DMS 273 (cell line): ENCODE measurements at regions not wholly inside any gene's neighbourhood (a gene's known extent, or its start where the extent isn't known, plus 50 kb on each side); places are given as distances from the start of the nearest gene placed in this dataset.
"Not testable (repeated sequence)": the region's sequence is repeated elsewhere in the genome, so short reads cannot be mapped to it uniquely, and the experiment has no call there.

Experiments used
- DNase-seq: peaks from one replicate; lab custom pipeline; 2025; ENCODE audit not compliant: unreplicated experiment; lab: John Stamatoyannopoulos, UW

- DNase-seq, result not testable (repeated sequence)
Observed at GRCh38 chr1:146654763-146655162, 283.4 kb upstream of the NBPF12 start.

- DNase-seq, result not testable (repeated sequence)
Observed at GRCh38 chr1:146645978-146646604, 292.0 kb upstream of the NBPF12 start.

- DNase-seq, result not testable (repeated sequence)
Observed at GRCh38 chr1:146641534-146641933, 296.6 kb upstream of the NBPF12 start.

GRCh38 chr1:146640671-146641070, 297.5 kb upstream of the NBPF12 start:
- not testable (repeated sequence) for DNase-seq

GRCh38 chr1:146630302-146630701, 307.8 kb upstream of the NBPF12 start:
- not testable (repeated sequence) for DNase-seq

- not testable (repeated sequence) for DNase-seq
Observed at GRCh38 chr1:146618582-146618981, 319.5 kb upstream of the NBPF12 start.

GRCh38 chr1:146604681-146605080, 333.4 kb upstream of the NBPF12 start:
- not testable (repeated sequence) for DNase-seq

GRCh38 chr1:146600720-146601307, 337.3 kb upstream of the NBPF12 start:
- DNase-seq, result not testable (repeated sequence)

- not testable (repeated sequence) for DNase-seq
Observed at GRCh38 chr1:146599906-146600305, 338.2 kb upstream of the NBPF12 start.

- not testable (repeated sequence) for DNase-seq
Observed at GRCh38 chr1:146581229-146581628, 352.4 kb upstream of the NOTCH2NLA start.

- DNase-seq, result not testable (repeated sequence)
Observed at GRCh38 chr1:146567541-146567940, 338.7 kb upstream of the NOTCH2NLA start.

- DNase-seq, result not testable (repeated sequence)
Observed at GRCh38 chr1:146558032-146558431, 329.2 kb upstream of the NOTCH2NLA start.

- not testable (repeated sequence) for DNase-seq
Observed at GRCh38 chr1:146556405-146556804, 327.6 kb upstream of the NOTCH2NLA start.

- not testable (repeated sequence) for DNase-seq
Observed at GRCh38 chr1:146552414-146552813, 323.6 kb upstream of the NOTCH2NLA start.

- not testable (repeated sequence) for DNase-seq
Observed at GRCh38 chr1:146548684-146549083, 319.9 kb upstream of the NOTCH2NLA start.

- DNase-seq, result not testable (repeated sequence)
Observed at GRCh38 chr1:146546189-146546588, 317.4 kb upstream of the NOTCH2NLA start.

- DNase-seq, result not testable (repeated sequence)
Observed at GRCh38 chr1:146537775-146538373, 309.1 kb upstream of the NOTCH2NLA start.

GRCh38 chr1:146536028-146536427, 307.2 kb upstream of the NOTCH2NLA start:
- DNase-seq, result not testable (repeated sequence)

- DNase-seq, result not testable (repeated sequence)
Observed at GRCh38 chr1:146535575-146535974, 306.8 kb upstream of the NOTCH2NLA start.

GRCh38 chr1:146530958-146531357, 302.1 kb upstream of the NOTCH2NLA start:
- DNase-seq, result not testable (repeated sequence)

GRCh38 chr1:146522812-146523211, 294.0 kb upstream of the NOTCH2NLA start:
- DNase-seq, result not testable (repeated sequence)

GRCh38 chr1:146522345-146522744, 293.5 kb upstream of the NOTCH2NLA start:
- DNase-seq, result not testable (repeated sequence)
